ENCODE measurements at regions not wholly inside any gene's neighbourhood (a gene's known extent, or its start where the extent isn't known, plus 50 kb on each side); places are given as distances from the start of the nearest gene placed in this dataset.

- no peak for TF ChIP-seq CTCF (IDR thresholded peaks at IDR 0.05)
- H3K27me3 ChIP-seq: no peaks in the 10 kb centered on the region
- intact Hi-C loops (cut with DNase I): no loop called here
- no peak overlapping the region for H3K4me3 ChIP-seq
- no peaks in the 10 kb centered on the region for H3K9me3 ChIP-seq
- peak; percentile 62 for ATAC-seq
- no peak for DNase-seq
- H3K4me1 ChIP-seq: no peaks in the 10 kb centered on the region
- no peaks in the 10 kb centered on the region for H3K36me3 ChIP-seq
- H3K27ac ChIP-seq: no peak overlapping the region
Measured at GRCh38 chr4:123495530-123495929, 98.9 kb downstream of the SPRY1 start.

GRCh38 chr4:123496421-123496820 lies 99.8 kb downstream of the SPRY1 start:
- no peak for TF ChIP-seq CTCF (IDR thresholded peaks at IDR 0.05)
- Histone ChIP-seq H3K4me1 (no peaks in the 10 kb centered on the region), H3K27ac (no peak overlapping the region), H3K4me3 (no peak overlapping the region), H3K9me3 (no peaks in the 10 kb centered on the region), H3K27me3 (no peaks in the 10 kb centered on the region), H3K36me3 (no peaks in the 10 kb centered on the region)
- intact Hi-C loops (cut with DNase I): no loop called here
- ATAC-seq (no peak), DNase-seq (no peak)

GRCh38 chr4:123497340-123497739 lies 100.7 kb downstream of the SPRY1 start:
- no peak for ATAC-seq
- TF ChIP-seq CTCF (IDR thresholded peaks at IDR 0.05): no peak
- DNase-seq: no peak
- no peaks in the 10 kb centered on the region for H3K4me1 ChIP-seq
- H3K27ac ChIP-seq: no peak overlapping the region
- no peak overlapping the region for H3K4me3 ChIP-seq
- no peaks in the 10 kb centered on the region for H3K36me3 ChIP-seq
- no peaks in the 10 kb centered on the region for H3K27me3 ChIP-seq
- no peaks in the 10 kb centered on the region for H3K9me3 ChIP-seq
- intact Hi-C loops (cut with DNase I): no loop called here

- intact Hi-C loops (cut with DNase I): no loop called here
- Histone ChIP-seq H3K36me3 (no peaks in the 10 kb centered on the region), H3K4me3 (no peak overlapping the region), H3K27me3 (no peaks in the 10 kb centered on the region), H3K27ac (no peak overlapping the region), H3K9me3 (no peaks in the 10 kb centered on the region), H3K4me1 (no peaks in the 10 kb centered on the region)
- TF ChIP-seq CTCF (IDR thresholded peaks at IDR 0.05): no peak
- DNase-seq (no peak), ATAC-seq (no peak)
Measured at GRCh38 chr4:123501733-123502132, 105.1 kb downstream of the SPRY1 start.

GRCh38 chr4:123503698-123504363 lies 107.2 kb downstream of the SPRY1 start:
- DNase-seq (no peak), ATAC-seq (peak; percentile 88)
- peak overlapping the region; percentile 12 for H3K4me3 ChIP-seq
- no peak for TF ChIP-seq CTCF (IDR thresholded peaks at IDR 0.05)
- peak overlapping the region; percentile 92 for H3K27ac ChIP-seq
- no peaks in the 10 kb centered on the region for H3K36me3 ChIP-seq
- no peaks in the 10 kb centered on the region for H3K9me3 ChIP-seq
- no peaks in the 10 kb centered on the region for H3K4me1 ChIP-seq
- H3K27me3 ChIP-seq: no peaks in the 10 kb centered on the region
- intact Hi-C loops (cut with DNase I): no loop called here
